ENCODE measurements at regions not wholly inside any gene's neighbourhood (a gene's known extent, or its start where the extent isn't known, plus 50 kb on each side); places are given as distances from the start of the nearest gene placed in this dataset.

GRCh38 chr10:81104494-81104893, 566.8 kb downstream of the SH2D4B start (continued):
- TF ChIP-seq BCL3 (IDR thresholded peaks at IDR 0.05; ENCODE audit: borderline replicate concordance, insufficient read depth, low read depth, low read length, poor library complexity, severe bottlenecking) (no peak), SKIL (IDR thresholded peaks at IDR 0.05; ENCODE audit: low read depth, poor library complexity, severe bottlenecking) (no peak), TCF7 (IDR thresholded peaks at IDR 0.05; ENCODE audit: borderline replicate concordance) (no peak), HDAC2 (IDR thresholded peaks at IDR 0.05) (no peak), BCLAF1 (IDR thresholded peaks at IDR 0.05) (no peak), IRF3 (IDR thresholded peaks at IDR 0.05) (no peak), MYC (IDR thresholded peaks at IDR 0.05; ENCODE audit: insufficient read depth, insufficient read length, insufficient replicate concordance, low read length, severe bottlenecking) (no peak), RBBP5 (conservative IDR thresholded peaks at IDR 0.05) (no peak), NFIC (IDR thresholded peaks at IDR 0.05; ENCODE audit: low read depth, low read length) (peak; percentile 58; the same call in 1 of the 2 replicates), EED (IDR thresholded peaks at IDR 0.05; ENCODE audit: low read depth) (no peak), TCF12 (IDR thresholded peaks at IDR 0.05; ENCODE audit: low read depth, low read length) (no peak), HSF1 (IDR thresholded peaks at IDR 0.05; ENCODE audit: low read depth, low read length) (no peak), ASH2L (IDR thresholded peaks at IDR 0.05; ENCODE audit: borderline replicate concordance, low read depth) (no peak), E4F1 (IDR thresholded peaks at IDR 0.05; ENCODE audit: borderline replicate concordance, partially characterized antibody) (no peak), SMAD5 (IDR thresholded peaks at IDR 0.05; ENCODE audit: low read depth) (no peak), HCFC1 (IDR thresholded peaks at IDR 0.05; ENCODE audit: low read length) (no peak), SREBF2 (IDR thresholded peaks at IDR 0.05; ENCODE audit: low read length) (no peak), EGR1 (IDR thresholded peaks at IDR 0.05; ENCODE audit: borderline replicate concordance in 1 of 2, low read depth in 2 of 2, low read length in 2 of 2) (no peak), IKZF1 (conservative IDR thresholded peaks at IDR 0.05) (0 out of 2 replicates have a peak, but pooled peaks have one; percentile 34), SP1 (IDR thresholded peaks at IDR 0.05; ENCODE audit: low read depth, low read length) (no peak)
